ENCODE measurements at regions not wholly inside any gene's neighbourhood (a gene's known extent, or its start where the extent isn't known, plus 50 kb on each side); places are given as distances from the start of the nearest gene placed in this dataset.

GRCh38 chr10:2660276-2660675 is 407.1 kb upstream of the PFKP start:
- TF ChIP-seq SCRT1 (tag by site-specific recombination; IDR thresholded peaks at IDR 0.05; ENCODE audit: borderline replicate concordance) (no peak), SETDB1 (IDR thresholded peaks at IDR 0.05; ENCODE audit: insufficient read length, low read length) (no peak), CTCF (tag by site-specific recombination; IDR thresholded peaks at IDR 0.05) (no peak), ZSCAN18 (tag by site-specific recombination; IDR thresholded peaks at IDR 0.05) (no peak)
